PC-3 (cell line): ENCODE measurements at regions not wholly inside any gene's neighbourhood (a gene's known extent, or its start where the extent isn't known, plus 50 kb on each side); places are given as distances from the start of the nearest gene placed in this dataset.

Experiments used
- ATAC-seq: fragments of 200-7000 bp; cut with Tn5 transposase; 2 replicates; pipeline ENCODE4 v1.9.1; 2020; ENCODE audit warnings: mild to moderate bottlenecking, moderate library complexity
- BruUV-seq: library from RNA; stranded (reverse); fragments of 400-500 nt; replicated peaks from 2 replicates; lab custom pipeline; 2021; lab: Mats Ljungman, UMichigan
- CTCF ChIA-PET: fragments of 300-600 bp; sonication (Branson Sonifier 250); formaldehyde crosslinking; loops from one replicate; lab custom pipeline; 2022; ENCODE audit warnings: antibody characterized with exemption; lab: Charles Lee
- POLR2A ChIA-PET: fragments of 300-600 bp; sonication (Branson Sonifier 250); formaldehyde crosslinking; loops from one replicate; lab custom pipeline; 2022; ENCODE audit warnings: antibody characterized with exemption; ENCODE audit not compliant: unreplicated experiment; lab: Charles Lee
- DNase-seq: peaks from one replicate; pipeline ENCODE4 v3.0.0-alpha.2; 2015
- H2AFZ ChIP-seq: fragments of 300-600 bp; sonication (generic); 2 replicates; pipeline ENCODE4 v1.6.0; 2016; ENCODE audit warnings: antibody characterized with exemption, low read length
- H3F3A ChIP-seq: fragments of 300-600 bp; sonication (generic); one replicate; pipeline ENCODE4 v1.6.0; 2017; ENCODE audit warnings: antibody characterized with exemption, low read length, control low read depth, mild to moderate bottlenecking; ENCODE audit not compliant: unreplicated experiment
- H3K27ac ChIP-seq: fragments of 300-600 bp; sonication (generic); 2 replicates; pipeline ENCODE4 v1.5.1; 2016; ENCODE audit warnings: mild to moderate bottlenecking, low read length
- H3K27me3 ChIP-seq: fragments of 300-600 bp; sonication (generic); 2 replicates; pipeline ENCODE4 v1.6.1; 2016; ENCODE audit warnings: low read length, mixed read lengths
- H3K36me3 ChIP-seq: fragments of 300-600 bp; sonication (generic); 2 replicates; pipeline ENCODE4 v1.6.1; 2016; ENCODE audit warnings: low read depth, mixed run types, low read length, mixed read lengths
- H3K4me1 ChIP-seq: fragments of 300-600 bp; sonication (generic); 2 replicates; pipeline ENCODE4 v1.5.1; 2016; ENCODE audit warnings: low read length; ENCODE audit not compliant: insufficient read depth
- H3K4me2 ChIP-seq: fragments of 300-600 bp; sonication (generic); 2 replicates; pipeline ENCODE4 v1.6.0; 2016; ENCODE audit warnings: low read length
- H3K4me3 ChIP-seq: fragments of 300-600 bp; sonication (generic); 2 replicates; pipeline ENCODE4 v1.5.1; 2016; ENCODE audit warnings: mild to moderate bottlenecking, low read length, mixed read lengths
- H3K79me2 ChIP-seq: fragments of 300-600 bp; sonication (generic); 2 replicates; pipeline ENCODE4 v1.6.1; 2017; ENCODE audit warnings: low read length, mixed read lengths
- H3K9ac ChIP-seq: fragments of 300-600 bp; sonication (generic); 2 replicates; pipeline ENCODE4 v1.6.0; 2016; ENCODE audit warnings: mild to moderate bottlenecking, low read length
- H3K9me2 ChIP-seq: fragments of 300-600 bp; sonication (generic); replicated peaks from 2 replicates; pipeline ENCODE4 v1.6.1; 2016; ENCODE audit warnings: mixed run types, low read length, mixed read lengths
- H3K9me3 ChIP-seq: fragments of 300-600 bp; sonication (generic); 2 replicates; pipeline ENCODE4 v1.6.1; 2016; ENCODE audit warnings: low read length, mixed read lengths
- H4K20me1 ChIP-seq: fragments of 300-600 bp; sonication (generic); 2 replicates; pipeline ENCODE4 v1.6.1; 2016; ENCODE audit warnings: low read length, mixed read lengths
- EZH2 ChIP-seq: fragments of 300-600 bp; sonication (generic); IDR thresholded peaks from one replicate; pipeline ENCODE4 v1.6.1; 2017; ENCODE audit warnings: antibody characterized with exemption, mild to moderate bottlenecking, low read length; ENCODE audit not compliant: unreplicated experiment
- EZH2phosphoT487 ChIP-seq: fragments of 300-600 bp; sonication (generic); IDR thresholded peaks from 2 replicates; pipeline ENCODE4 v1.6.1; 2018; ENCODE audit warnings: mild to moderate bottlenecking, antibody characterized with exemption, low read length, borderline replicate concordance
- intact Hi-C: fragments of 100-400 bp; cut with micrococcal nuclease; formaldehyde crosslinking; loops from 2 replicates; pipeline ENCODE4 v1.9.0; 2023
- TF ChIP-seq, protein P1 (sequence below): fragments of 300-600 bp; sonication (generic); conservative IDR thresholded peaks from 2 replicates; pipeline ENCODE4 v1.5.1; 2017; ENCODE audit warnings: antibody characterized with exemption, low read depth, mild to moderate bottlenecking, low read length

DNA sequence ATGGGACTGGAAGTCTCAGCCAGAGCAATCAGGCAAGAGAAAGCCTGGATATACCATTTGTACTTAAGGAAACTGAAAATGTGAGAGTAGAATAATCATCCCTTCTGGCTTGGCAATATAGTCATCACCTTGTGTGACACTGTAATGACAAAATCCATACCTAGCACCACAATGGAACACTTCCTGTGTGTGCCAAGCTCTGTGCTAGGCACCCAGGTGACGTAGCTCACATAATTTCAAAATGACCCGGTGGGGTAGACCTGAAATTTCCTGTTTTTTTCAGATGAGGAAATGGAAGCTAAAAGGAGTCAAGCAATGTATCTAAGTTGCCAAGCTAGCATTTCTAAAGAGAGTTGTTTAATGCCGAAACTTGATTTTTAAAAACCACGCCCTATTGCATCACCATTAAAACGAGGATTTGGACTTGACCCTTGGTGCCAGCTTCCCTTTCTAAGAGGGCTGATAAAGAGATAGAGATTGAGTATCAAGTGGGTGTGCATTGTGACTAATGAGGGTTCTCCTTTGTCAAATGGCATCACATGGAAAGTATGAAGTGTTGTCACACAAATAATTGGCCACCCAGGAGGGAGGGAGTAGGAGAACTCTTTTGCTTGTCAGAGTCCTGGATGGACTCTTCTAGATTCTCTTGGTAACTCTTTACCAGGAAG is 141.3 kb upstream of the PDZRN3 start:
- no peak for DNase-seq
- no peaks in the 10 kb centered on the region for H3K36me3 ChIP-seq
- no peak overlapping the region for H3K4me3 ChIP-seq
- TF ChIP-seq, protein P1, sequence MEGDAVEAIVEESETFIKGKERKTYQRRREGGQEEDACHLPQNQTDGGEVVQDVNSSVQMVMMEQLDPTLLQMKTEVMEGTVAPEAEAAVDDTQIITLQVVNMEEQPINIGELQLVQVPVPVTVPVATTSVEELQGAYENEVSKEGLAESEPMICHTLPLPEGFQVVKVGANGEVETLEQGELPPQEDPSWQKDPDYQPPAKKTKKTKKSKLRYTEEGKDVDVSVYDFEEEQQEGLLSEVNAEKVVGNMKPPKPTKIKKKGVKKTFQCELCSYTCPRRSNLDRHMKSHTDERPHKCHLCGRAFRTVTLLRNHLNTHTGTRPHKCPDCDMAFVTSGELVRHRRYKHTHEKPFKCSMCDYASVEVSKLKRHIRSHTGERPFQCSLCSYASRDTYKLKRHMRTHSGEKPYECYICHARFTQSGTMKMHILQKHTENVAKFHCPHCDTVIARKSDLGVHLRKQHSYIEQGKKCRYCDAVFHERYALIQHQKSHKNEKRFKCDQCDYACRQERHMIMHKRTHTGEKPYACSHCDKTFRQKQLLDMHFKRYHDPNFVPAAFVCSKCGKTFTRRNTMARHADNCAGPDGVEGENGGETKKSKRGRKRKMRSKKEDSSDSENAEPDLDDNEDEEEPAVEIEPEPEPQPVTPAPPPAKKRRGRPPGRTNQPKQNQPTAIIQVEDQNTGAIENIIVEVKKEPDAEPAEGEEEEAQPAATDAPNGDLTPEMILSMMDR = no peak
- no peak for TF ChIP-seq EZH2phosphoT487
- no peak for TF ChIP-seq EZH2
- intact Hi-C loops = no loop called here
- ChIA-PET POLR2A (no interaction called here), CTCF (no interaction called here)
- no peak overlapping the region for H3K27ac ChIP-seq
- BruUV-seq = no TSS peak
- no peak overlapping the region for H2AFZ ChIP-seq
- H3K4me2 ChIP-seq = no peak overlapping the region
- peaks cover 11% of the 10 kb centered on the region; the same call in 1 of the 2 replicates for H3K9me3 ChIP-seq
- H3K9me2 ChIP-seq = no peaks in the 10 kb centered on the region
- no peaks in the 10 kb centered on the region for H3K27me3 ChIP-seq
- ATAC-seq = no peak
- H3K79me2 ChIP-seq = no peaks in the 10 kb centered on the region
- no peaks in the 10 kb centered on the region for H4K20me1 ChIP-seq
- H3K4me1 ChIP-seq = no peaks in the 10 kb centered on the region
- H3K9ac ChIP-seq = no peak overlapping the region
- H3F3A ChIP-seq = no peaks in the 10 kb centered on the region

DNA sequence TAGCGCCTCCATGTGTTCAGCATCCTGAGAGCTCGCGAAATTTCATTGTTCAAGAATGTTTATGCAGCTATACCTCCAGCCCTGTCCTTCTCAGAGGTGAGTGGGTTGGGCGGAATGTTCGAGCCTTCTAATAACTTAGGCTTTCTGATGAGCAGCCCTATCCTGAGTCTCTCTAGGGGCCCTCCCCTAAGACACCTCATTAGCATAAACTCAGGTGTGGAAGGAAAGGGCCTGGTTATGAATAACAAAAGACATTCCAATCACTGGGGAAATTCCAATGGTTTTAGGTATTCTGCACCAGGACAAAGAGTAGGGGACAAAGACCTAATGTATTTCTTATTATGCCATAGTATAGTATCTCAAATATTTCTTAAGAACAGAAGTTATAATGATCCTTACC is 138.1 kb upstream of the PDZRN3 start:
- Histone ChIP-seq H3K27me3 (no peaks in the 10 kb centered on the region), H3K9me3 (peaks cover 13% of the 10 kb centered on the region; the same call in 1 of the 2 replicates), H3K9ac (no peak overlapping the region), H3K4me2 (no peak overlapping the region), H3K36me3 (no peaks in the 10 kb centered on the region), H3K4me3 (no peak overlapping the region), H3F3A (no peaks in the 10 kb centered on the region), H3K79me2 (no peaks in the 10 kb centered on the region), H3K9me2 (no peaks in the 10 kb centered on the region), H4K20me1 (no peaks in the 10 kb centered on the region), H2AFZ (no peak overlapping the region), H3K4me1 (no peaks in the 10 kb centered on the region), H3K27ac (no peak overlapping the region)
- ATAC-seq (no peak), DNase-seq (no peak)
- intact Hi-C loops = no loop called here
- TF ChIP-seq EZH2phosphoT487 (no peak), EZH2 (no peak)
- TF ChIP-seq, protein P1 = no peak
- ChIA-PET POLR2A (no interaction called here), CTCF (no interaction called here)
- no TSS peak for BruUV-seq

DNA sequence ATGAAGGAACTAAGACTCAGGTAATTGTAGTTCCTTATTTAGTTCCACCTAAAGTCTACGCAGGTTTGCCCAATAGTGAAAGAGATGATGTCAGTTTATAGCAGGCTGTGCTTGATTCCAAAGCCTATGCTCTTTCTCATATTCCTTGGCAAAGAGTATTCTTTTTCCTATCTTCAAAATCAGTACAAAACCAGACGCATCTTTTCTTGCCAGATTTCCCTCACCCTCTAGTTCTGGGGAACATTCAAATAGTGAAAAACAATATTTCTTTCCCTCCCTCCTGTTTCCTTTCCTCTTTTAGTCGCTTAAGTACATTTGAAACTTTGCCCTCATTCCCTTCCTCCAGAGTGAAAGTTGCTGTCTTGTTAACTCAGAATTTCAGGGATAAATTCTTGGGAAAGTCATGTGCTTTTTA is 134.6 kb upstream of the PDZRN3 start:
- H3K36me3 ChIP-seq = no peaks in the 10 kb centered on the region
- H3K27ac ChIP-seq = no peak overlapping the region
- no peaks in the 10 kb centered on the region for H3K79me2 ChIP-seq
- H3K4me1 ChIP-seq = no peaks in the 10 kb centered on the region
- no peaks in the 10 kb centered on the region for H3K27me3 ChIP-seq
- H3F3A ChIP-seq = no peaks in the 10 kb centered on the region
- ChIA-PET CTCF (no interaction called here), POLR2A (no interaction called here)
- TF ChIP-seq EZH2 (no peak), EZH2phosphoT487 (no peak)
- TF ChIP-seq, protein P1 = no peak
- H4K20me1 ChIP-seq = no peaks in the 10 kb centered on the region
- intact Hi-C loops = no loop called here
- no peak for ATAC-seq
- no peaks in the 10 kb centered on the region for H3K9me2 ChIP-seq
- H2AFZ ChIP-seq = no peak overlapping the region
- no peak overlapping the region for H3K4me3 ChIP-seq
- H3K9ac ChIP-seq = no peak overlapping the region
- no peak overlapping the region for H3K4me2 ChIP-seq
- peaks cover 17% of the 10 kb centered on the region; the same call in 1 of the 2 replicates for H3K9me3 ChIP-seq
- no TSS peak for BruUV-seq
- DNase-seq = no peak
